SU-DHL-6 (cell line): ENCODE measurements at regions not wholly inside any gene's neighbourhood (a gene's known extent, or its start where the extent isn't known, plus 50 kb on each side); places are given as distances from the start of the nearest gene placed in this dataset.

Source experiments
- EZH2phosphoT487 ChIP-seq: fragments of 200-600 bp; sonication (generic), shearing (Covaris generic); conservative IDR thresholded peaks from 2 replicates; pipeline ENCODE4 v1.6.1; 2018; ENCODE audit warnings: mild to moderate bottlenecking, antibody characterized with exemption, low read length, moderate library complexity, mixed read lengths
- TF ChIP-seq, protein P1 (sequence below): fragments of 200-600 bp; sonication (generic); IDR thresholded peaks from one replicate; pipeline ENCODE4 v1.5.1; 2017; ENCODE audit warnings: antibody characterized with exemption, mild to moderate bottlenecking, low read length, moderate library complexity; ENCODE audit not compliant: insufficient read depth, poor library complexity, severe bottlenecking

DNA sequence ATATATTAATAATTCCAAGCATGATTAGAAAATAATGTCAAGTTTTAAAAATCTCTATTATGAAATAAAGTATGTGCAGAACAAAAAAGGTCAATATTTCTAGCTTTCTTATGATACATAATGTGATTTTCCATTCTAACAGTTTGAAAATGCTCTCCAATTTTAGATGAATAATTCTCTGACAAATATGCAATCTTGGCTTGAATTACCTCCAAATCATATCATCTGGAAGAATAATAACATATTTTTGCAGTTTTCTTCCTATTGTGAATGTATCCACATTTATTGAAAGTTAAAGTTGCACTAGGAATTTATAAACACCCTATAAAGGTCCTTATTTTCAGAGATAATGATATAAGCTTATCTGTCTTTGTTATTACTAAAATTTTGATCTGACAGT lies 548.5 kb upstream of the SLC10A2 start:
- TF ChIP-seq, protein P1, sequence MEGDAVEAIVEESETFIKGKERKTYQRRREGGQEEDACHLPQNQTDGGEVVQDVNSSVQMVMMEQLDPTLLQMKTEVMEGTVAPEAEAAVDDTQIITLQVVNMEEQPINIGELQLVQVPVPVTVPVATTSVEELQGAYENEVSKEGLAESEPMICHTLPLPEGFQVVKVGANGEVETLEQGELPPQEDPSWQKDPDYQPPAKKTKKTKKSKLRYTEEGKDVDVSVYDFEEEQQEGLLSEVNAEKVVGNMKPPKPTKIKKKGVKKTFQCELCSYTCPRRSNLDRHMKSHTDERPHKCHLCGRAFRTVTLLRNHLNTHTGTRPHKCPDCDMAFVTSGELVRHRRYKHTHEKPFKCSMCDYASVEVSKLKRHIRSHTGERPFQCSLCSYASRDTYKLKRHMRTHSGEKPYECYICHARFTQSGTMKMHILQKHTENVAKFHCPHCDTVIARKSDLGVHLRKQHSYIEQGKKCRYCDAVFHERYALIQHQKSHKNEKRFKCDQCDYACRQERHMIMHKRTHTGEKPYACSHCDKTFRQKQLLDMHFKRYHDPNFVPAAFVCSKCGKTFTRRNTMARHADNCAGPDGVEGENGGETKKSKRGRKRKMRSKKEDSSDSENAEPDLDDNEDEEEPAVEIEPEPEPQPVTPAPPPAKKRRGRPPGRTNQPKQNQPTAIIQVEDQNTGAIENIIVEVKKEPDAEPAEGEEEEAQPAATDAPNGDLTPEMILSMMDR: no peak
- TF ChIP-seq EZH2phosphoT487: no peak
